ENCODE measurements at regions not wholly inside any gene's neighbourhood (a gene's known extent, or its start where the extent isn't known, plus 50 kb on each side); places are given as distances from the start of the nearest gene placed in this dataset.
A peak's percentile ranks its signal among the peaks of the same experiment; 100 is the strongest.

GRCh38 chr13:84961023-84961422, 838.2 kb downstream of the SLITRK6 start:
- H3K27me3 Mint-ChIP-seq, result no peaks in the 10 kb centered on the region
- H3K36me3 Mint-ChIP-seq (ENCODE audit: low read depth), result no peaks in the 10 kb centered on the region
- no peaks in the 10 kb centered on the region for H3K9me3 ChIP-seq (ENCODE audit: control insufficient read depth, low read length, poor library complexity, severe bottlenecking)
- no peaks in the 10 kb centered on the region for H3K4me1 Mint-ChIP-seq
- H3K27ac Mint-ChIP-seq, result no peak overlapping the region
- H3K4me3 Mint-ChIP-seq, result no peak overlapping the region
- DNase-seq (no peak), ATAC-seq (no peak)

- no peak overlapping the region for H3K4me3 Mint-ChIP-seq
- H3K9me3 ChIP-seq (ENCODE audit: control insufficient read depth, low read length, poor library complexity, severe bottlenecking), result no peaks in the 10 kb centered on the region
- no peak for ATAC-seq
Observed at GRCh38 chr13:84959818-84960217, 839.4 kb downstream of the SLITRK6 start.

GRCh38 chr13:84954636-84955035, 844.6 kb downstream of the SLITRK6 start:
- no peak for DNase-seq
- Mint-ChIP-seq H3K4me3 (no peak overlapping the region), H3K36me3 (ENCODE audit: low read depth) (no peaks in the 10 kb centered on the region), H3K27ac (no peak overlapping the region), H3K27me3 (no peaks in the 10 kb centered on the region), H3K4me1 (no peaks in the 10 kb centered on the region)
- no peaks in the 10 kb centered on the region for H3K9me3 ChIP-seq (ENCODE audit: control insufficient read depth, low read length, poor library complexity, severe bottlenecking)
- ATAC-seq, result no peak

More at GRCh38 chr13:84959818-84960217, 839.4 kb downstream of the SLITRK6 start:
- no peaks in the 10 kb centered on the region for H3K27me3 Mint-ChIP-seq
- DNase-seq, result no peak
- H3K27ac Mint-ChIP-seq, result no peak overlapping the region
- H3K4me1 Mint-ChIP-seq, result no peaks in the 10 kb centered on the region
- H3K36me3 Mint-ChIP-seq (ENCODE audit: low read depth), result no peaks in the 10 kb centered on the region

- no peaks in the 10 kb centered on the region for H3K36me3 Mint-ChIP-seq (ENCODE audit: low read depth)
- H3K9me3 ChIP-seq (ENCODE audit: control insufficient read depth, low read length, poor library complexity, severe bottlenecking), result no peaks in the 10 kb centered on the region
- ATAC-seq, result no peak
- no peaks in the 10 kb centered on the region for H3K27me3 Mint-ChIP-seq
- no peak overlapping the region for H3K4me3 Mint-ChIP-seq
- no peak for DNase-seq
- no peaks in the 10 kb centered on the region for H3K4me1 Mint-ChIP-seq
- H3K27ac Mint-ChIP-seq, result no peak overlapping the region
Observed at GRCh38 chr13:84951128-84951527, 848.1 kb downstream of the SLITRK6 start.

- H3K27ac Mint-ChIP-seq, result no peak overlapping the region
- H3K9me3 ChIP-seq (ENCODE audit: control insufficient read depth, low read length, poor library complexity, severe bottlenecking), result no peaks in the 10 kb centered on the region
- no peaks in the 10 kb centered on the region for H3K27me3 Mint-ChIP-seq
- H3K4me1 Mint-ChIP-seq, result no peaks in the 10 kb centered on the region
- DNase-seq (no peak), ATAC-seq (no peak)
- H3K4me3 Mint-ChIP-seq, result no peak overlapping the region
- no peaks in the 10 kb centered on the region for H3K36me3 Mint-ChIP-seq (ENCODE audit: low read depth)
Observed at GRCh38 chr13:84946192-84946591, 853.0 kb downstream of the SLITRK6 start.

GRCh38 chr13:84940798-84941197, 858.4 kb downstream of the SLITRK6 start:
- H3K4me3 Mint-ChIP-seq, result no peak overlapping the region
- no peaks in the 10 kb centered on the region for H3K4me1 Mint-ChIP-seq
- DNase-seq, result no peak
- no peak overlapping the region for H3K27ac Mint-ChIP-seq
- no peak for ATAC-seq
- no peaks in the 10 kb centered on the region for H3K9me3 ChIP-seq (ENCODE audit: control insufficient read depth, low read length, poor library complexity, severe bottlenecking)
- H3K27me3 Mint-ChIP-seq, result no peaks in the 10 kb centered on the region
- H3K36me3 Mint-ChIP-seq (ENCODE audit: low read depth), result no peaks in the 10 kb centered on the region

- no peaks in the 10 kb centered on the region for H3K4me1 Mint-ChIP-seq
- DNase-seq, result no peak
- no peaks in the 10 kb centered on the region for H3K9me3 ChIP-seq (ENCODE audit: control insufficient read depth, low read length, poor library complexity, severe bottlenecking)
- no peak overlapping the region for H3K4me3 Mint-ChIP-seq
- H3K27me3 Mint-ChIP-seq, result no peaks in the 10 kb centered on the region
- no peak for ATAC-seq
- no peaks in the 10 kb centered on the region for H3K36me3 Mint-ChIP-seq (ENCODE audit: low read depth)
- H3K27ac Mint-ChIP-seq, result no peak overlapping the region
Observed at GRCh38 chr13:84940167-84940566, 859.1 kb downstream of the SLITRK6 start.

- no peak for ATAC-seq
- H3K4me1 Mint-ChIP-seq, result peaks cover 2% of the 10 kb centered on the region
- no peaks in the 10 kb centered on the region for H3K36me3 Mint-ChIP-seq (ENCODE audit: low read depth)
- peak overlapping the region; percentile 50 for H3K4me3 Mint-ChIP-seq
- no peaks in the 10 kb centered on the region for H3K9me3 ChIP-seq (ENCODE audit: control insufficient read depth, low read length, poor library complexity, severe bottlenecking)
- no peak overlapping the region for H3K27ac Mint-ChIP-seq
- no peaks in the 10 kb centered on the region for H3K27me3 Mint-ChIP-seq
- no peak for DNase-seq
Observed at GRCh38 chr13:84934911-84935310, 864.3 kb downstream of the SLITRK6 start.

GRCh38 chr13:84933797-84934196, 865.4 kb downstream of the SLITRK6 start:
- Mint-ChIP-seq H3K4me3 (no peak overlapping the region), H3K27me3 (no peaks in the 10 kb centered on the region), H3K27ac (no peak overlapping the region), H3K36me3 (ENCODE audit: low read depth) (no peaks in the 10 kb centered on the region), H3K4me1 (peaks cover 2% of the 10 kb centered on the region)
- DNase-seq, result no peak
- H3K9me3 ChIP-seq (ENCODE audit: control insufficient read depth, low read length, poor library complexity, severe bottlenecking), result no peaks in the 10 kb centered on the region
- ATAC-seq, result no peak

- Mint-ChIP-seq H3K4me3 (no peak overlapping the region), H3K27ac (no peak overlapping the region), H3K36me3 (ENCODE audit: low read depth) (no peaks in the 10 kb centered on the region)
Observed at GRCh38 chr13:84931264-84931663, 868.0 kb downstream of the SLITRK6 start.

GRCh38 chr13:84927442-84928169, 871.6 kb downstream of the SLITRK6 start:
- Mint-ChIP-seq H3K27me3 (no peaks in the 10 kb centered on the region), H3K4me3 (no peak overlapping the region), H3K4me1 (no peaks in the 10 kb centered on the region), H3K36me3 (ENCODE audit: low read depth) (no peaks in the 10 kb centered on the region), H3K27ac (no peak overlapping the region)
- DNase-seq, result no peak
- ATAC-seq, result no peak
- no peaks in the 10 kb centered on the region for H3K9me3 ChIP-seq (ENCODE audit: control insufficient read depth, low read length, poor library complexity, severe bottlenecking)

More at GRCh38 chr13:84931264-84931663, 868.0 kb downstream of the SLITRK6 start:
- ATAC-seq (no peak), DNase-seq (no peak)
- no peaks in the 10 kb centered on the region for H3K9me3 ChIP-seq (ENCODE audit: control insufficient read depth, low read length, poor library complexity, severe bottlenecking)
- Mint-ChIP-seq H3K4me1 (peaks cover 2% of the 10 kb centered on the region), H3K27me3 (no peaks in the 10 kb centered on the region)

GRCh38 chr13:84925443-84925842, 873.8 kb downstream of the SLITRK6 start:
- no peak overlapping the region for H3K27ac Mint-ChIP-seq
- H3K4me3 Mint-ChIP-seq, result no peak overlapping the region
- no peaks in the 10 kb centered on the region for H3K27me3 Mint-ChIP-seq
- H3K4me1 Mint-ChIP-seq, result no peaks in the 10 kb centered on the region
- ATAC-seq (no peak), DNase-seq (no peak)
- H3K9me3 ChIP-seq (ENCODE audit: control insufficient read depth, low read length, poor library complexity, severe bottlenecking), result no peaks in the 10 kb centered on the region
- no peaks in the 10 kb centered on the region for H3K36me3 Mint-ChIP-seq (ENCODE audit: low read depth)

- Mint-ChIP-seq H3K4me1 (no peaks in the 10 kb centered on the region), H3K27ac (no peak overlapping the region), H3K4me3 (no peak overlapping the region), H3K36me3 (ENCODE audit: low read depth) (no peaks in the 10 kb centered on the region), H3K27me3 (no peaks in the 10 kb centered on the region)
- ATAC-seq (no peak), DNase-seq (no peak)
- H3K9me3 ChIP-seq (ENCODE audit: control insufficient read depth, low read length, poor library complexity, severe bottlenecking), result no peaks in the 10 kb centered on the region
Observed at GRCh38 chr13:84923831-84924230, 875.4 kb downstream of the SLITRK6 start.

GRCh38 chr13:84917252-84917878, 881.9 kb downstream of the SLITRK6 start:
- no peaks in the 10 kb centered on the region for H3K27me3 Mint-ChIP-seq
- no peaks in the 10 kb centered on the region for H3K36me3 Mint-ChIP-seq (ENCODE audit: low read depth)
- no peaks in the 10 kb centered on the region for H3K4me1 Mint-ChIP-seq
- H3K4me3 Mint-ChIP-seq, result no peak overlapping the region
- DNase-seq (no peak), ATAC-seq (no peak)
- H3K27ac Mint-ChIP-seq, result no peak overlapping the region
- H3K9me3 ChIP-seq (ENCODE audit: control insufficient read depth, low read length, poor library complexity, severe bottlenecking), result no peaks in the 10 kb centered on the region
